ENCODE measurements at regions not wholly inside any gene's neighbourhood (a gene's known extent, or its start where the extent isn't known, plus 50 kb on each side); places are given as distances from the start of the nearest gene placed in this dataset.

- no peak overlapping the region for H3K4me3 ChIP-seq
- no peak for DNase-seq (ENCODE audit: low spot score)
- H3K27ac ChIP-seq: no peak overlapping the region
- TF ChIP-seq CTCF (IDR thresholded peaks at IDR 0.05): no peak
Observed at GRCh38 chr4:95985791-95986550, 146.1 kb downstream of the PDHA2 start.

GRCh38 chr4:95987851-95988250 is 148.0 kb downstream of the PDHA2 start:
- no peak for DNase-seq (ENCODE audit: low spot score)
- Histone ChIP-seq H3K4me3 (no peak overlapping the region), H3K27ac (no peak overlapping the region)
- no peak for TF ChIP-seq CTCF (IDR thresholded peaks at IDR 0.05)

GRCh38 chr4:95998311-95998710 is 158.4 kb downstream of the PDHA2 start:
- DNase-seq (ENCODE audit: low spot score): no peak
- no peak for TF ChIP-seq CTCF (IDR thresholded peaks at IDR 0.05)
- H3K4me3 ChIP-seq: no peak overlapping the region
- no peak overlapping the region for H3K27ac ChIP-seq

GRCh38 chr4:96003951-96004740 is 164.3 kb downstream of the PDHA2 start:
- no peak overlapping the region for H3K4me3 ChIP-seq
- no peak for DNase-seq (ENCODE audit: low spot score)
- no peak overlapping the region for H3K27ac ChIP-seq
- no peak for TF ChIP-seq CTCF (IDR thresholded peaks at IDR 0.05)

GRCh38 chr4:96009427-96010119 is 169.7 kb downstream of the PDHA2 start:
- Histone ChIP-seq H3K4me3 (no peak overlapping the region), H3K27ac (no peak overlapping the region)
- no peak for DNase-seq (ENCODE audit: low spot score)
- TF ChIP-seq CTCF (IDR thresholded peaks at IDR 0.05): no peak

GRCh38 chr4:96012687-96013086 is 172.8 kb downstream of the PDHA2 start:
- Histone ChIP-seq H3K4me3 (no peak overlapping the region), H3K27ac (no peak overlapping the region)
- DNase-seq (ENCODE audit: low spot score): no peak
- no peak for TF ChIP-seq CTCF (IDR thresholded peaks at IDR 0.05)

Data from coronary artery (tissue), 2 donors.